Neural crest cell (in vitro differentiated cells): ENCODE measurements at regions not wholly inside any gene's neighbourhood (a gene's known extent, or its start where the extent isn't known, plus 50 kb on each side); places are given as distances from the start of the nearest gene placed in this dataset.

Experiments used
- DNase-seq: peaks from one replicate; pipeline ENCODE4 v3.0.0; 2021; ENCODE audit warnings: low read depth, mixed read lengths, low spot score
- H3K27ac Mint-ChIP-seq: one replicate; pipeline ENCODE4 v1.8.0; 2021; ENCODE audit warnings: mild to moderate bottlenecking, mixed read lengths; ENCODE audit not compliant: unreplicated experiment
- H3K27me3 Mint-ChIP-seq: 2 replicates; pipeline ENCODE4 v1.8.0; 2021; ENCODE audit warnings: low read depth, mild to moderate bottlenecking, mixed read lengths
- H3K36me3 Mint-ChIP-seq: 2 replicates; pipeline ENCODE4 v1.8.0; 2021; ENCODE audit warnings: low read depth, mild to moderate bottlenecking, mixed read lengths
- H3K4me1 Mint-ChIP-seq: 2 replicates; pipeline ENCODE4 v1.8.0; 2021; ENCODE audit warnings: mixed read lengths
- H3K4me3 Mint-ChIP-seq: one replicate; pipeline ENCODE4 v1.8.0; 2021; ENCODE audit warnings: mild to moderate bottlenecking, mixed read lengths
- H3K9me3 Mint-ChIP-seq: 2 replicates; pipeline ENCODE4 v1.8.0; 2021; ENCODE audit warnings: mixed read lengths
- TF ChIP-seq, protein P1 (sequence below): fragments of 200-600 bp; sonication (generic); conservative IDR thresholded peaks from 2 replicates; pipeline ENCODE4 v1.5.0; 2021; ENCODE audit warnings: antibody characterized with exemption, mild to moderate bottlenecking

DNA sequence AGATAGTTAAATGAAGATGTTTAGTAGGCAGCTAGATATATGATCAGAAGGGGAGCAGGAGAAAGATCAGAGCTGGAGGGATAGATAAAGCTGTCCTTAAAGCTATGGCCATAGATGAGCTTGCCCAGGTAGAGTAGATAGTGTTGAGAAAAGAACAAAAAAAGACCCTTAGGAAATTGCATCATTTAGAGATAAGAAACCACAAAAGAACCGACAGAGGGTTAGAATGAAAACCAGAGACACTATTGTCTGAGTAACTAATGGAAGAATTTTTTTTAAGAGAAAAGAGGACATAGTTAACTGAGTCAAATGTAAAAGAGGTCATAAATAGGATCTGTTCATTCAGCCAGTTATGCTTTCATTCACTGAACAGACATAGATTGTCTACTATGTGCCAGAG lies 101.8 kb downstream of the TNFAIP3 start:
- H3K9me3 Mint-ChIP-seq = no peaks in the 10 kb centered on the region
- DNase-seq = no peak
- H3K36me3 Mint-ChIP-seq = no peaks in the 10 kb centered on the region
- H3K27ac Mint-ChIP-seq = no peak overlapping the region
- TF ChIP-seq, protein P1, sequence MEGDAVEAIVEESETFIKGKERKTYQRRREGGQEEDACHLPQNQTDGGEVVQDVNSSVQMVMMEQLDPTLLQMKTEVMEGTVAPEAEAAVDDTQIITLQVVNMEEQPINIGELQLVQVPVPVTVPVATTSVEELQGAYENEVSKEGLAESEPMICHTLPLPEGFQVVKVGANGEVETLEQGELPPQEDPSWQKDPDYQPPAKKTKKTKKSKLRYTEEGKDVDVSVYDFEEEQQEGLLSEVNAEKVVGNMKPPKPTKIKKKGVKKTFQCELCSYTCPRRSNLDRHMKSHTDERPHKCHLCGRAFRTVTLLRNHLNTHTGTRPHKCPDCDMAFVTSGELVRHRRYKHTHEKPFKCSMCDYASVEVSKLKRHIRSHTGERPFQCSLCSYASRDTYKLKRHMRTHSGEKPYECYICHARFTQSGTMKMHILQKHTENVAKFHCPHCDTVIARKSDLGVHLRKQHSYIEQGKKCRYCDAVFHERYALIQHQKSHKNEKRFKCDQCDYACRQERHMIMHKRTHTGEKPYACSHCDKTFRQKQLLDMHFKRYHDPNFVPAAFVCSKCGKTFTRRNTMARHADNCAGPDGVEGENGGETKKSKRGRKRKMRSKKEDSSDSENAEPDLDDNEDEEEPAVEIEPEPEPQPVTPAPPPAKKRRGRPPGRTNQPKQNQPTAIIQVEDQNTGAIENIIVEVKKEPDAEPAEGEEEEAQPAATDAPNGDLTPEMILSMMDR = no peak
- peaks cover 6% of the 10 kb centered on the region for H3K4me1 Mint-ChIP-seq
- no peak overlapping the region for H3K4me3 Mint-ChIP-seq
- no peaks in the 10 kb centered on the region for H3K27me3 Mint-ChIP-seq

DNA sequence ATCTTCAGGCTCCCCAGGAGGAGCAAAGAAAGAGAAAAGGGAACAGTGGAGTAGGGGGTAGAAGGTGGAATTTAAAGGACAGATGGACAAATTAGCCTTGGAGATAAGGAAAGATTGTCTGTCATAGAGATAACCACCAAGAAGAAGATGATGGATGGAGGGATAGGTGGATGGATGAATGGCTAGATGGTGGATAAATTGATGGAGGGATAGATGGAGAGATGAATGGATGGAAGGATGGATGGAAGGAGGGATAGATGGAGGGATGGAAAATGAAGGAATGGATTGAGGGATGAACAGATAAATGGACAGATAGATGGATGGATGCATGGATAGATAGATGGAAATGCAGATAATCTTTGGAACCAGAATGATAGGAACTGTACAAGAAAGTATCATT lies 102.8 kb downstream of the TNFAIP3 start:
- no peak for DNase-seq

DNA sequence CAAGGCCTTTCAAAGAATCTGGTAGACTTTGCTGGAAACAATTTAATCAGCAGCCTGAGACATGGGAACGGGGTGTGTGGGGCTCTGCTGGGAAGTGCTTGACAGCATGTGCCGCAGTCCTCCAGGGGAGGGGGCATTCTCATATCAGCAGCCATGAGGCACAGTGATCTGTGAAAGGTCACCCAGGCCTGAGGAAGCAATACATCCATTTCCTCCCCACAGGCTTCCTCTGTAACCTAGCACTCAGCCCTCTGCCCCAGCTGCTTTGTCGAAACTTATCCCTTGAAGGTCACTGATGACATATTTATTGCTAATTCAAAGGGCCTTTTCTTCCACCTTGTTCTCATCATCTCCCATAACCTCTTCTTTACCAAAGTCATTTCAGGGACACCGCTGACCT lies 103.3 kb downstream of the TNFAIP3 start:
- H3K27ac Mint-ChIP-seq = no peak overlapping the region
- H3K36me3 Mint-ChIP-seq = no peaks in the 10 kb centered on the region
- H3K27me3 Mint-ChIP-seq = no peaks in the 10 kb centered on the region
- peaks cover 6% of the 10 kb centered on the region for H3K4me1 Mint-ChIP-seq
- DNase-seq = no peak
- no peak overlapping the region for H3K4me3 Mint-ChIP-seq
- H3K9me3 Mint-ChIP-seq = no peaks in the 10 kb centered on the region
- TF ChIP-seq, protein P1 = no peak

More for the DNA sequence above, 102.8 kb downstream of the TNFAIP3 start:
- H3K27ac Mint-ChIP-seq = no peak overlapping the region
- no peaks in the 10 kb centered on the region for H3K27me3 Mint-ChIP-seq
- H3K36me3 Mint-ChIP-seq = no peaks in the 10 kb centered on the region
- TF ChIP-seq, protein P1 = no peak
- no peak overlapping the region for H3K4me3 Mint-ChIP-seq
- H3K4me1 Mint-ChIP-seq = peaks cover 6% of the 10 kb centered on the region
- no peaks in the 10 kb centered on the region for H3K9me3 Mint-ChIP-seq

DNA sequence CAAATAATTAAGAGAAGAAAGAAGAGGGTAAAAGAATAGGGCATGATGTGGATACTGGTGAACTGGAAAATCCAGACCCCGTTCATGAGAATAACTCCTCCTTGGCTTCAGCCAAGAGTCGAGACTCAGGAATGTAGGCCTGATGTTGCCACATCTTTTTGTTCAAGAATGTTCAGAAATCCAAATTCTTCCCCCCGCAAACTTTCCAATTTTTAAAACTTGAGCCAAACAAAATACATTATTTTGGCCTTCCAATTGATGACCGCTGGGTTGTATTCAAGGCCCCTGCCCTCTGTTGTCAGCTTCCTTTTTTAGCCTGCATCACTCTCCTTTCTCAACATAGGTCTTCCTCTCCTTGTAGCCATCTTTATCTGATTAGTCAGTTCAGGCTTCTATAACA lies 106.1 kb downstream of the TNFAIP3 start:
- H3K27ac Mint-ChIP-seq = no peak overlapping the region
- DNase-seq = no peak
- H3K36me3 Mint-ChIP-seq = no peaks in the 10 kb centered on the region
- peaks cover 9% of the 10 kb centered on the region for H3K4me1 Mint-ChIP-seq
- no peaks in the 10 kb centered on the region for H3K27me3 Mint-ChIP-seq
- H3K9me3 Mint-ChIP-seq = no peaks in the 10 kb centered on the region
- no peak overlapping the region for H3K4me3 Mint-ChIP-seq
- TF ChIP-seq, protein P1 = no peak

DNA sequence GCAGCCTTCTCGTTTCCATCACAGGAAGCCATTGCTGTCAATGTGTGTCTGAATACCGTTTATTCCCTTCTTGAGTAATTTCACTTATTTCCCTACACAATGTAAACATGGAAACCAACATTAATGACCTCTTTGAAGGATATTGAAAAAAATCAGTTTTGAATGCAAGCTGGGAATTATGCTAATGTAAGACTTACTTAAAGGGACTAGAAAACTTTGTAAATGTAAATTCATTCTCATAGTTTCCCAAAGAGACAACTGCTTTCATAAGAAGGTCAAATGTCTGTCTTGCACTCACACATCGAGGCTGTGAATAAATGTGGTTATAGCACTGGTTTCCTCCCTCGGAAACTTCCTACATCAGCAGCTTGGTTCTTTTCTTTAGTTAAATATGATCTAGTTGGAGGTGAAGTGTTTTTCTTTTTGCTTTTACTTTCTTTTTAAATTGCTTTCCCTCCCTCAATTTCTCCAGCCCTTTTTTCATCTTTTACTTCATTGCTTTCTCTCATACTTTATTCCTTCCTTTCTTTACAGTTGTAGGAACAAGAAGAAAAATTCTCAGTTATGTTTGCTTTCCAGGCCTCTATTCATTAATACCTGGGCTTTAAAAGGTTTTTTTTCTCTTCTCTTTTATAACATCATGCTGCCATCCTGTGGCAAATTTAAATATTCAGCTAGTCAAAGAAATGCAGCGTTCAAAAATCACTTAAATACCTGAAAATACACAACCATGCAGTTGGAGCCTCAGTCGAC lies 108.3 kb downstream of the TNFAIP3 start:
- H3K4me1 Mint-ChIP-seq = peaks cover 4% of the 10 kb centered on the region
- H3K27me3 Mint-ChIP-seq = no peaks in the 10 kb centered on the region
- DNase-seq = no peak
- no peaks in the 10 kb centered on the region for H3K36me3 Mint-ChIP-seq
- H3K27ac Mint-ChIP-seq = no peak overlapping the region
- H3K9me3 Mint-ChIP-seq = no peaks in the 10 kb centered on the region
- TF ChIP-seq, protein P1 = no peak
- H3K4me3 Mint-ChIP-seq = no peak overlapping the region
